NCI-H1436 (cell line): ENCODE measurements at regions not wholly inside any gene's neighbourhood (a gene's known extent, or its start where the extent isn't known, plus 50 kb on each side); places are given as distances from the start of the nearest gene placed in this dataset.

Experiments
- DNase-seq: peaks from one replicate; lab custom pipeline; 2025; lab: John Stamatoyannopoulos, UW

GRCh38 chr6:169890901-169891300 is 139.5 kb downstream of the ERMARD start:
- no peak for DNase-seq

DNA sequence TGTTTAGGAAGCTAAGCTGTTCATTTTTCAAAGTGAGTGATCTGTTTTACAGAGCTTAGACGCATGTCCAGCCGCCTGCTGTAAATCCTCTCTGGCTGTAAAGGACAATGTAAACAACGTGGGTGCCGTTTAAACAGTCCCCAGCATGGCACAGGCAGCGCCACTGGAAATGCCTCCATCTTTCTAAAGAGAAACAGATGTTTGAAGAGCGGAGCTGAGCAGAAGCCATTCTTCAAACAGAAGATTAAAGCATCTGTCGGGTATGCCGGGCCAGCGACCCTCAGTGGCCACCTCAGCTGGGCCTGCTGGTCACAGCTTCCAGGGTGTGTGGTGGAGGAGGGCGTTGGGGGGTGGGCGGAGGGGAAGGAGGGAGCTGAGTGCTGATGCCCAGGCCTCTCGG is 138.6 kb downstream of the ERMARD start:
- DNase-seq, result no peak

- DNase-seq, result no peak
Observed at GRCh38 chr6:169887529-169888140, 136.2 kb downstream of the ERMARD start.

DNA sequence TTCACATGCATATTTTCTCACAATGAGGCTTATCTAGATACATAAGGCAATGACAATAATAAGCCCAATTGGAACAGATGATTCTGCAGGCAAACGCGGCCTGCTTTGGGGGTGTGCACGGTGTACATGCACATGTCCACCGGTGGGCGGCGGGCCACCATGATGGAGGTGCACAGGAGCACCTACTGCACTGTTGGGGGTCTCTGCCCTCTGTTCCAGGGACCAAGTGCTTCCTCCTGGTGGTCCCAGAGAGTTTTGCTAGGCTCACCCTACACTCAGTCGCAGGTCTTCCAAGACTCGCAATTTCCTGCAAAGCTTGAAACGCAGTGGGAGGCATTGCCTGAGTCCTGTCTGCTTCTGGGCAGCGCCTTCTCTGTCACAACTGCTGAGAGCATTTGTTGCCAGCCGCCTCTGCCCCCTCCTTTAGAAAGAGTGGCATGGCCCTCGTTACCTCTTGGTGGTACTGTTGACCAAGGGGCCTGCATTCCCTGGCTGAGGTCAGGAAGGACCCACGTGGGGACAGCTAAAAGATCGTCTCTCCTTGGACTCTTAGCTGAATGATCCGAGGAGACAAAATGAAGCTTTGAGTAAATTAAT is 135.3 kb downstream of the ERMARD start:
- no peak for DNase-seq

- DNase-seq, result no peak
Observed at GRCh38 chr6:169885831-169886230, 134.4 kb downstream of the ERMARD start.

- no peak for DNase-seq
Observed at GRCh38 chr6:169885131-169885530, 133.7 kb downstream of the ERMARD start.

- no peak for DNase-seq
Observed at GRCh38 chr6:169884158-169884557, 132.7 kb downstream of the ERMARD start.

DNA sequence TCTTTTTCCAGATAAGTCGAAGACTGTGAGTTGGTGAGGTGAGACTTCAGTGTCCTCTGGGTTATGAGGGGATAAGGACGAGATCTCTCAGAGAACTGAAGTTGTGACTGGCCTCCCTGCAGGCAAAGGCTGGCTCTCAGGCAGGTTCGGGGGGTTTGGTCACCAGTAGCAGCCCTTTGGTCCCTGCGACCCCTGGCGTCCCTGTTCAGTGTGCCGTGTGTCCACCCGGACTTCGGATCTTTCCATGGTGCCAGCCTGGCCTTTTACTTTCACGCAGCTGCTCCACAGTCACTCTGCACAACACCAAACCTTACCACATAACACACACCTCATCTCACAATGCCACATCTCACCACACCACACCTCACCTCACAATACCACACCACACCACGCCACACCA is 131.9 kb downstream of the ERMARD start:
- no peak for DNase-seq

DNA sequence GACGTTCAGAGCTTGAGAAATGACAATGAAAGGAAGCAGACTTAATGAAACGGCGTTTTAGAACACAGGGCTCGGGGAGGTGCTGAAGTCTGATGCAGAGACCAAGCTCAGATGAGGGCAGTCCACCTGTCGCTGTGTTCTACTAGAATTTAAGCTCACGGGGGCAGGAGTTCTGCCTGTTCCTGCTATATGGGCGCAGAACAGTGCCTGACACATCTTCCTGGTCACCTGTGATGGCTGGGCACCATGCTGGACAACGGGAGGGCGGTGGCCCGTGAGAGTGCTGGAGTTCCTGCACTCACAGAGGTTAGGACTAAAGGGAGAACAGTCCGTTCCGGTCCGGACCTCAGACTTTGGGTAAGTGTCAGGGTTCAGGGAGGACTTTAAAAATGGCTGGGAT is 130.6 kb downstream of the ERMARD start:
- DNase-seq, result no peak

DNA sequence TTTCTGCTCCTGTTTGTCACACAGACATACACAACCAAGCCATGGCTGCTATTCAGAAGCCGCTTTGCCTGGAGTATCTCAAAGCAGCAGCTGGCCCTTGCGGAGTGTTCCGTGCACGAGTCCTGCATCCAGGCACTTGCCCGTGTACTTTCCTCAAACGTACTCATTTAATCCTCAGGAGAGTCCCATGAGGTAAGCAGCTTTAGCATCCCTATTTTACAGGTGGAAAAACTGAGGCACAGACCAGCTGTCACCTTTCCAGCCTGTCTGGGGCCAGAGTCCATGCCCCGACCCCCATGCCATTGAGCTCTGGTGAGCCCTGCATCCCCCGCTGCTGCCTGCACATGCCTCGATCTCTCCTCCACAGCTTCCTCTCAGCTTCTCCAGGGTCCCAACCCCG is 130.0 kb downstream of the ERMARD start:
- no peak for DNase-seq

DNA sequence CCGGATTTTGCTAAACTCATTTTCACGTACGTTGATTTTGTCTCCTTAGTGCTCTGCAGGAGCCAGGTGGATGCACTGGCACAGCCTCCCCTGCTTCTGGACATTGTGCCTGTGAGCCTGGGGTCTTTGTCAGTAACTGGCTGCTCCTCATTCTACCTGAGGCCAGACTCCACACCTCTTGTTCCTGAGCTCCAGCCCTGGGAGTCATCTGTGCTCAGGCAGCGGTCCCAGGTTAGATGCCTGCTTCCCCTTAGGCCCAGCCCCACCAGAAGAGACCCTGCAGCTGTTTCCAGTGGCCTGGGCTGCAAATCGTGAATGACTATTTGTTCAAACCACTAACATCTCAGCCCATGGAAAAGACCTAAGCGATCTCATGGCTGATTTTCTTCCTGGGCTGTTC is 129.1 kb downstream of the ERMARD start:
- no peak for DNase-seq

DNA sequence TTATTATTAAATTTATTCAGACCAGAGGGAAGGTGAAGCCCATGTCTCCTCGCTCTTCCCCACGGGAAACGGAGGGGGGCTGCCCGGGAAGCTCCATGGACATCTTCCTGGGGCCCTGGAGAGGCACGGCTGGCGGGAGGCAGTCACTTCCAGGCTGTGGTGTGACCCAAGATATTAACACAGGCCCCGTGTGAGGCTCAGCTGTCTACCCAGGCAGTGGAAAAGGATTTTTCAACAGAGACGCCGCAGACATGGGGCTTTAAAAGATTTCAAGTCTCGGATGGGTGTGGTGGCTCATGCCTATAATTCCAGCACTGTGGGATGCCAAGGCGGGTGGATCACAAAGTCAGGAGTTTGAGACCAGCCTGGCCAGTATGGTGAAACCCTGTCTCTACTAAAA is 117.9 kb downstream of the ERMARD start:
- no peak for DNase-seq

DNA sequence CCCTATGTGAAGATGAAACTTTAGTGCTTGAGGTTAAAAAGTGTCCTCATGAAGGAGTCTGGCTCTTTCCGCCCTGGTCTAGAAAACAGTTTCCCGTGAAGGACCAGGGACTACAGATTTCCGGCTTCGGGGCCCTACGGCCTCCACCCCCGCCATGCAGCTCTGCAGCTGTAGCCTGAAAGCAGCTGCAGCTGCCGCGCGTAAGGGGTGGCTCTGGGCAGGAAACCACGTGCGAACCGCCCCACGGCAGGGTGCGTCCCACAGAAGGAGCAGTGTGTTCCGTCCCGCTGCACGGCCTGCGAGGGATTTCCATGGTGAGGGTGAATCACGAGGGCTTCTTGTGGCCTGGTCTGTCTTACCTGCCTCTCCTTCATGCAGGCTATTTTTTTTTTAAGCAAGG is 117.0 kb downstream of the ERMARD start:
- DNase-seq, result no peak

DNA sequence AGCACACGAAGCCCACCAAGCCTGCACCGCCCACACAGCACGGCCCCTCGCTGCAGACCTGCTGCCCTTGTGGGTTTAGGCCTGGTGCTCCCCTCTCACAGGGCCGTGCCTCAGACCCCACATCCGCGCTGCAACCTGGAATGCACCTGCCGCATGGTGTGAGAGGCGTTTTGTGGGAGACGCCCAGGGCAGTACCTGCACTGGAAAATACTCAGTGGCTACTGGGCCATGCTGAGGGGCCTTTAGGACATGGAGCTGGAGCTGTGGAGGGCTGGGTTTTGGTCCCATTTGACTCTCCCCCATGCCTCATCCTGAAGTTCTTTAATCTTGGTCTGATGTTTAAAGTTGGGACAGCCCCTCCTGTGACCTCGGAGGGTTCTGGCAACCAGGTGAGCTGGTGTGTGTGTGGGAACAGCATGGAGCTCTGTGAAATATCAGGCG is 116.3 kb downstream of the ERMARD start:
- no peak for DNase-seq

- no peak for DNase-seq
Observed at GRCh38 chr6:169866668-169867521, 115.5 kb downstream of the ERMARD start.

DNA sequence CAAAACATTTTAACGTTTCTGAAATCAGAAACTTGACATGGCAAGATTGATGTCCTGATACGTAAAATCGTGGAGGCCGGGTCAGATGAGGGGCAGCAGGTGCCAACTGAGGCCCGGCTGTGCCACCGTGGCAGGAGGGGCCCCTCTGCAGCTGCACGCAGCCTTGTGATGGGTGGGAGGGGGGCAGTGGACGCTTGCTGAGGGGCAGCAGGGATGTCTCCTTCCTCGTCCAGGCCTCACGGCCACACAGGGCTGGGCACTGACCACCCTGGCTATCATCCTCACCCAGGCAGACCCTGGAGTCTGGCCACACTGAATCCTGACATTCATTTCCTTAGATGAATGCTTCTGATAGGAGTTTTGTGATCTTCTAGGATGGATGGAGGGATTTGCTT is 114.7 kb downstream of the ERMARD start:
- DNase-seq, result no peak

- DNase-seq, result no peak
Observed at GRCh38 chr6:169865346-169866139, 114.1 kb downstream of the ERMARD start.

DNA sequence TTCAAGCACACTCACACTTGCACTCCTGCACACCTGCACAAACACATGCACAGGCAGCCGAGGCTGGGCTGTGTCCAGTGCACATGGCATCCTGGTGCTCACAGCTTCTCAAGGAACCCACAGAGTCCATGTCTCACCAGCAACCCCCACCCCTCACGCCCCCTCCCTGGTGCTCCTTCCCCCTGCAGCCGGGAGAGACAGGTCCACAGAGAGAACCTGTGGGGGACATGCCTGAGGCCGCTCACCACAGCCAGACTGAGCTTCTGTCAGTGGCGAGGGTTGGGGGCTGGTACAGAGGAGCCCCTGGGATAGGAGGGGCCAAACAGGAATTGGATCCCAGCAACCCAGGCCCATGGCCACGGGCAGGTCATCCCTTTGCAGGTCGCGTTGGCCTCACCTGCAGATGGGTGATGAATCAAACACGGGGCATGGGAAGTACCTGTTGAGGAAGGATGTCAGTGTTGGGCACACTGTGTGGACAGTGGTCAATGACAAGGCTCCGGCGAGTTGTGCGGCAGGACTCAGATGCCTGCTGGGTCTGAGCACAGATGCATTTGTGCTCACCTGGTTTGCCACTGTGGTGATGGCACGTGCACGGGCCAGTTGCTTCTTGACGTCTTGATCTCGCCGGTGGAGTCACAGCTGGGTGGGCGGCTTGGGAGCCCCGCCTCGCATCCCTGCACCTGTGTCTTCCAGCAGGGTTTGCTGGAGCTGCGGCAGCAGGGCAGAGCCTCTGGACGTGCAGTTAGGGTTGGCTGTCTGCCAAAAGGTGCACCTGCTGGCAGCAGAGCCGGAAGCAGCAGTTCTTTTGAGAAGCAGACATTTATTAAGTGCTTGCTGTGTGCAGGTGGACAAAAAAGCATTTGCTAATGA is 113.0 kb downstream of the ERMARD start:
- DNase-seq, result peak; percentile 89

GRCh38 chr6:169863710-169864109 is 112.3 kb downstream of the ERMARD start:
- no peak for DNase-seq

- no peak for DNase-seq
Observed at GRCh38 chr6:169862892-169863525, 111.6 kb downstream of the ERMARD start.
